HG03159 (cell line): ENCODE measurements at regions not wholly inside any gene's neighbourhood (a gene's known extent, or its start where the extent isn't known, plus 50 kb on each side); places are given as distances from the start of the nearest gene placed in this dataset.
"Not testable (repeated sequence)": the region's sequence is repeated elsewhere in the genome, so short reads cannot be mapped to it uniquely, and the experiment has no call there.

Source experiments
- ATAC-seq: cut with Tn5 transposase; IDR thresholded peaks from one replicate; pipeline ENCODE4 v1.9.1; 2021; ENCODE audit warnings: mild to moderate bottlenecking, moderate library complexity; ENCODE audit not compliant: unreplicated experiment

GRCh38 chr5:68834491-68834981, 259.3 kb upstream of the SLC30A5 start:
- no peak for ATAC-seq

GRCh38 chr5:68838157-68838718, 255.6 kb upstream of the SLC30A5 start:
- no peak for ATAC-seq

DNA sequence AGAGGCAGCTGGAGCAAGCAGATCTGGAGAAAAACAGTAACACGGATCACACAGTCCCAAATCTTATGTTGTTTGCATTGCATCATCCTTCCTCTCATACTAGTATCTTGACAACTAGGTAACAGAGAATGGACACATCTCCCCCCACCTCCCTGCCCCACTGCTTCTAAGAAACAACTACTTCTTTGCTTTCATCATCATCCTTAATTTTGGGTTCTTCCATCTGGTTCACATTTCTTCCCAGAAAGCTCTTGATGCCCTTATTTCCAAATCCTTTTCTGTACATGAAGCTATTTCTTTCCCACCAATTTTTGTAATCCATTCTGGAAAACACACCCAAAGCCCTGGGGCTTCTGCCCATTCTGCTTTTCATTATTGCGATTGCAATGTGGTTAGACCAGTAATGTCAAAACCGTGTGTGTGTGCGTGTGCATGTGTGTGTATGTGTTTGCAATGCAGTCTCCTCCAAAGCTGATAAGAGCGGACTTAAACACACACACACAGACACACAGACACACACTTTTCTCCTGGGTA, 254.7 kb upstream of the SLC30A5 start:
- ATAC-seq, result no peak

DNA sequence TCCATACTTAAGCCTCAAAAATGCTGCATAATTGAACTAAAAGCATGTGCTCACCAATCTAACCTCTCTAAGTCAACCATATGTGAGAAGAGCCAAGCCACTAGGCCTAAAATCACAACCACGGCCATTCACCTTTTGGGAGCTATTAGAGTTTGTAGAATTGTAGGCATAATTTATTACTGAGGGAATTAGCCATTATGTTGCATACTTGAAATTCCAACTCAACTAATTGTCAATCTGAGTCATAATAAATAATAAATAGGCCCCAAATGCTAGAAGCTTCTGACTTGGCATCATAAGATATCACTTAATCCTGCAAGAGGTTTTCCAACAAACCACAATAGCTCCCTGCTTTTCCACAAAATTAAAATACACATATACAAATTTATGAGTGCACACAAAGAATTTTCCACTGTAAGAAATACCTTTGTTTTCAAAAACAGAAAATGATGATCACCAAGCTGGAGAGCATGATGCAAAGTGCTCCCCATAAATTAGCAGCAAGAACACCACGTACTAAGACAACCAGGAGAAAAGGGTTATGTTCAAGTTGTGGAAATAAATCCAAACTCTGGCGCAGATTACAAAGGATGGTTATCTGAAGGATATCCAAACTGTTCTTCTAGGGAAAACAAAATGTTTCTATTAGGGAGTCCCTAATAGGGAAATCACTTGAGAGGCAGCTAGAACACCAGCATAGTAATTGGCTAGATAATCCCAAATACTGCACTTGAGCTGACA, 250.0 kb upstream of the SLC30A5 start:
- no peak for ATAC-seq

GRCh38 chr5:68845131-68845530, 248.7 kb upstream of the SLC30A5 start:
- ATAC-seq, result no peak

DNA sequence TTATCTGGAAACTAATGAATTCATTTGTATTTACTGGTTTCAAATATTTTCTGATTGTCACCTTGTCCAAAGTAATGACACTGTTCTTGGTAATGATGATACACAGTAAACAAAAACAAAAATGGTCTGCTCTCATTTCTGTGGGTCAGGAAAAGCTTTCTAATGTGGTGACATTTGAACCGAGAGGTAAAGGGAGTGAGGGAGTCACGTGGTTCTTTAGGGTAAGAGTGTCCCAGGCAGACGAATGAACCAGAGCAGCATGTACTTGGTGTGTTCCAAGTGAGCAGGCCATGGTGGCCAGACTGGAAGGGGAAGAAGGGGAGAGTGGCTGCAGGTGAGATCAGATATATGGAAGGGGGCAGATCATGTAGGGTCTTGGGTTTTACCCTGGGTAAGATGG, 247.0 kb upstream of the SLC30A5 start:
- ATAC-seq, result no peak

DNA sequence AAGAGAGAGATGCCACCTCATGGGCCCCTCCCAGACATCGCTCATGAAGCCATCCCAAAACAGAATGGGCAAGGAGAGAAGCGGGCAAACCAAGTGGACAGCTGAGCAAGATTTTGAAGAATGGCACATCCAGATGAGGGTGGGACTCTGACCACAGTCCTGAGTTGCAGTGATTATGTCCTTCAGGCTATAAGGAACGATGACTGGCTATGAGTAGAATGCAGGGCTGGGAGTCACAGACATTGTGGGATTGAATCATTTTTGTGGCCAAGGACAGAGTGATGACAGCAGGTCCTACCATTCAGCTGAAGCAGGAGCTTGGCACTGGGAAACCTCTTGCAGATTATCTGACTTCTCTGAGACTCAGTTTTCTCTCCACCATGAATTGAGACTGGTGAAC, 245.7 kb upstream of the SLC30A5 start:
- ATAC-seq, result no peak

GRCh38 chr5:68849103-68849502, 244.7 kb upstream of the SLC30A5 start:
- ATAC-seq, result no peak

GRCh38 chr5:68849906-68850305, 243.9 kb upstream of the SLC30A5 start:
- ATAC-seq, result no peak

- no peak for ATAC-seq
Observed at GRCh38 chr5:68861099-68861498, 232.7 kb upstream of the SLC30A5 start.

DNA sequence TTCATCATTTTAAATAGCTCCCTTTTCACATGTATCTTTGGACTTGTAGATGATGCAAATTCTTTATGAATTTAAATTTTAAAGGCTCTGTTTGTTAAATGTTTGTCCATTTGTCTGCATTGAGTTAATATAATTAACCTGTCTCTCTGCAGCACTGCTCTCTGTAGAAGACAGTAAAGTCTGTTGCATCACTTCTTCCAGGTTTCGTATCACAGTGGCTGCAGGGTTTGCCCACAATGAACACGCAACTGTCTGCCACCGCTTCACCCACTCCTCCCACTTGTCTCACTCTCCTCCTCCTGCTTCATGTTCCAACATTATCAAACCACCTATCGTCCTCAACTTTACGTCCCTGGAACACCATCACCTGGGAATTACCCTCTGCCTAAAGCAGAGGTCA, 231.3 kb upstream of the SLC30A5 start:
- ATAC-seq, result no peak

DNA sequence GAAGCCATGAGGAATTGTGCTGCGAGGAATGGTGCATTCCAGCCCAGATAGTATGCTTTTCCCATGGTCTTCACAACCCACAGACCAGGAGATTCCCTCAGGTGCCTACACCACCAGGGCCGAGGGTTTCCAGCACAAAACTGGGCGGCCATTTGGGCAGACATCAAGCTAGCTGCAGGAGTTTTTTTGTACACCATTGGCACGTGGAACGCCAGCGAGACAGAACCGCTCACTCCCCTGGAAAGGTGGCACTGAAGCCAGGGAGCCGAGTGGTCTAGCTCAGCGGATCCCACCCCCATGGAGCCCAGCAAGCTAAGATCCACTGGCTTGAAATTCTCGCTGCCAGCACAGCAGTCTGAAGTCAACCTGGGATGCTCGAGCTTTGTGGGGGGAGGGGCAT, 228.6 kb upstream of the SLC30A5 start:
- not testable (repeated sequence) for ATAC-seq

DNA sequence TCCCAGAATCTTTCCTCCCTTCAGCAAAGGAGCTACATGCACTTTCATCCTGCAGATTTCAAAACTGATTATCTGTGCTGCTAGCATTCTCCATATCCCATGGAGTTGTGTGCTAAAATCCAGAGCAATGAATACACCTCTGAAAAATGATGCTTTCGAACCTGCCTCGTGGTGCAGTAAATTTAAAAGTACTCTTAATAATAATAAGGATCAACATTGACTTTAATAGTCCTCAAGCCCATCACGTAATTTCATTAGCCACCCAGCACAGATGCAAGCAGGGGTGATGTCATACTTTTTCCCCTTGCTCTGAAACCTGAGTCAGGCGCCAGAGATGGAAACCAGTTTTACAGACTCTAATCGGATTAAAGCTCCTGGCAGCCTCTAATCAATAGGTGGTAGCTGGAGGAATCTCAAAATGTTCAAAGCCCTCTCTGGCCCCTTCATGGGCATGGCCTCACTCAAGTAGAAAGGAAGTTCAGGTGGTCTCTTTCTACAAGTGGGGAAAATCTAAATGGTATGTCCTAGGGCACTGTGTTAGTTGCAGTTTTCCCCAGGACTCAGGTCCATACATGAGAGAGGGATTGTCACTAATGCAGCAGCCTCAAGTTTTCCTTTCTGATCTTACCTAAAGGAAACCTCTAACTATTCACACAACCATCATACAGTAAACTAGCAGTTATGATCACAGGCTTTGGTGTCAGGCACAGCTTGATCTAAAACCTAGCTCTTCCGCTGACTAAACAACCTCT, 221.6 kb upstream of the SLC30A5 start:
- ATAC-seq, result no peak

DNA sequence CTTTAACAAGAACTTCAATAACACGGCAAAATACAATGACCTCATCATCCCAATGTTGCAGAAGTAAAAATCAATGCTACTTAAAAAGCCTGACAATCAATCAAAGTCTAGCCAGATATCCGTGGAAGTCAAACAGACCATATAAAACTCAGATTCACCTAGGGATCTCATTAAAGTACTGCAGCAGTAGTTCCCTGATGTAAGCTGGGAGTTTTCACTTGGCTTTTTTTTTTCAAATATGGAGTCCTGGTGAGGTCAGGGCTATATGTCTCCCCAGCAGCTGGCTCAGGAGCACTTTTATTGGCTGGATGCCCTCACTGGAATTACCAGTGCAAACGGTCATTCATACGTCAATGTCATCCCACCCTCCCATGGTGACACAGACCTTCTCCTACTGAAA, 220.6 kb upstream of the SLC30A5 start:
- ATAC-seq, result no peak

DNA sequence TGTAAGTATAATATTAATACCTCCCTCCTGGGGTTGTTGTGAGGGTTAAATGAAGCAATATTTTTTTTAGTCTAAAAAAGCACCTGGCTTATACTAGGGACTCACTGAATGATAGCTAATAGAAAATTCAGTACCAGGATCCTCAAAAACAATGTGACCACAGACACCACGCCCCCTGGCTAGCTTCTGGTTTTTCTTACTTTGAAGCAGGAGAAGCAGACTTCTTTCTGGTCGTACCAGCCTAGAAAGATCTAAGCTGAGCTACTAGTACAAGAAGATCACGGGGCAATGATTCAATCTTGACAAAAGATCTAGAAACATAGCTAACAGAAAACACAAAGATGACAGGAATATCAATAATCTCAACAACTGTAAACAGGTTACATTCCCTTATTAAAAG, 218.5 kb upstream of the SLC30A5 start:
- ATAC-seq, result no peak

GRCh38 chr5:68883436-68883835, 210.4 kb upstream of the SLC30A5 start:
- no peak for ATAC-seq

DNA sequence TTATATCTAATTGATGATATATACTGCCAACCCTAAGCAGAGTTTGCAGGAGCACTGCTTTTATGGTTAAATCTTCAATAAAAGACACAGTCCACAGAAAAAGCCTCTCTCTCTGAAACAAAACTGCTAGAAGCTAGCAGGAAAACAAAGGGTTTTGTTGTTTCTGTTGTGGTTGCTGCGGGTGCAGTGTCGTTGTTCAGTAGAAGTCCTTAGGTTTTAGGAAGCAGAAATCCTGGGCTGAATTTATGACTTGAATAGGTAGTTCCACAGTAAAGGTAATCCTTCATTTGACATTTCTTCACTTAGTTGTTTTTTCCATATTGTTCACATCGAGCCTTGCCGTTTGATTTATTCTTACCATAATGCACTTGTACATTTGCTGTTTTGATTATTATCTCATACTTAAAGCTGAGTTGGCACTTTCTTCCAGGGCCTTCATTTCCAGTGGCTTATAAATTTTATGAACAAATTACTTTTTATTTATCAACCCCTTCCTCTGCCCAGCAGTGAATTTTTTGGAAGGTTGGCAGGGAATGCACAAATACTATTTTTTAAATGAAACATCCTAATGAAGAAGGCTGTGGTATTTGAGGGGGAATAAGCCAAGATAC, 209.6 kb upstream of the SLC30A5 start:
- ATAC-seq, result no peak

- no peak for ATAC-seq
Observed at GRCh38 chr5:68884883-68885282, 208.9 kb upstream of the SLC30A5 start.

- ATAC-seq, result no peak
Observed at GRCh38 chr5:68886814-68887213, 207.0 kb upstream of the SLC30A5 start.

GRCh38 chr5:68891718-68892117, 202.1 kb upstream of the SLC30A5 start:
- ATAC-seq, result no peak

DNA sequence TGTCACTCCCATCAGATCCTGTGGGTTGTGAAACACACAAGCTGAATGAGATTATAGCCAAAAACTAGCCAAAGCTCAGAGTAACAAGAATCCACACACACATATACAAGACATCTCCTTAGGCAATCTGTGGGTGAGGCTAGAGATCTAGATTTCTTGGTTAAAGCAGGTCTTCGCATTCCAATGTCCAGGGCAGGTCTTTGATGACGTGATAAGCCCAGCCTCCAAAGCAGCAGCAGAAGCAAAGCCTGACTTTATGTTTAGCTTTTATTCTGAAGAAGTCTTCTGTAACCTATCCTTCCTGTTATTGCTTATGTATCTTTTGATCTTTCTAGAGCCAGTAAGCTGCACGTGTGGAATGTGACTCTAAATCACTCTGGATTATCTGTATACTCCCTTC, 199.1 kb upstream of the SLC30A5 start:
- ATAC-seq, result no peak
